22Rv1 (cell line): ENCODE measurements at regions not wholly inside any gene's neighbourhood (a gene's known extent, or its start where the extent isn't known, plus 50 kb on each side); places are given as distances from the start of the nearest gene placed in this dataset.

Source experiments
- ZFX ChIP-seq: fragments of 450-650 bp; IDR thresholded peaks from 2 replicates; pipeline ENCODE4 v1.6.1; 2017; ENCODE audit warnings: antibody characterized with exemption, borderline replicate concordance
- TF ChIP-seq, protein P1 (sequence below): fragments of 450-650 bp; IDR thresholded peaks from 2 replicates; pipeline ENCODE4 v1.5.1; 2017; ENCODE audit warnings: mild to moderate bottlenecking

DNA sequence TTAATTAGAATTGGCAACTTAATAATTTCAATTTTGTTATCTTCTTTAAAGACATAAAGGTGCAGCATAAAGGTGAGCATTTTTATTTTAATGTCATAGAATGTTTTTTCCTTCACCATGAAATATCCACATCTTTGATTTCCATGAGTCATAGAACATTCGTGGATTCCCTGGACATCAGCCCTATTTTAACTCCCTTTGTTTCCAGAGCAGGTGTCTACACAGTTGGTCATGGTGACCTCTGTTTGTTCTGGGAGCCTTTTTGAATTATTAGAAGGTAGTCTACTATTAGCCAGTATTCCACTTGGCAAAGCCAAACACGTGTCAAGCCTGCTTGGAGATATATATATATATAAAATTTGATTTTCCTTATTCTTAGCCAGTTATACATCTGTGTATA is 572.9 kb downstream of the LTN1 start:
- TF ChIP-seq, protein P1, sequence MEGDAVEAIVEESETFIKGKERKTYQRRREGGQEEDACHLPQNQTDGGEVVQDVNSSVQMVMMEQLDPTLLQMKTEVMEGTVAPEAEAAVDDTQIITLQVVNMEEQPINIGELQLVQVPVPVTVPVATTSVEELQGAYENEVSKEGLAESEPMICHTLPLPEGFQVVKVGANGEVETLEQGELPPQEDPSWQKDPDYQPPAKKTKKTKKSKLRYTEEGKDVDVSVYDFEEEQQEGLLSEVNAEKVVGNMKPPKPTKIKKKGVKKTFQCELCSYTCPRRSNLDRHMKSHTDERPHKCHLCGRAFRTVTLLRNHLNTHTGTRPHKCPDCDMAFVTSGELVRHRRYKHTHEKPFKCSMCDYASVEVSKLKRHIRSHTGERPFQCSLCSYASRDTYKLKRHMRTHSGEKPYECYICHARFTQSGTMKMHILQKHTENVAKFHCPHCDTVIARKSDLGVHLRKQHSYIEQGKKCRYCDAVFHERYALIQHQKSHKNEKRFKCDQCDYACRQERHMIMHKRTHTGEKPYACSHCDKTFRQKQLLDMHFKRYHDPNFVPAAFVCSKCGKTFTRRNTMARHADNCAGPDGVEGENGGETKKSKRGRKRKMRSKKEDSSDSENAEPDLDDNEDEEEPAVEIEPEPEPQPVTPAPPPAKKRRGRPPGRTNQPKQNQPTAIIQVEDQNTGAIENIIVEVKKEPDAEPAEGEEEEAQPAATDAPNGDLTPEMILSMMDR = no peak
- no peak for TF ChIP-seq ZFX
